Mucosa of rectum (tissue), 2 donors: ENCODE measurements at regions not wholly inside any gene's neighbourhood (a gene's known extent, or its start where the extent isn't known, plus 50 kb on each side); places are given as distances from the start of the nearest gene placed in this dataset.

Source experiments
- H3K27ac ChIP-seq, 2 donors: one replicate each; pipeline ENCODE4 v1.7.0; 2013; ENCODE audit warnings: inconsistent platforms in 2 of 2, low read depth in 2 of 2, low read length in 2 of 2
- H3K27me3 ChIP-seq, 2 donors: one replicate each; pipeline ENCODE4 v1.7.0; 2013; ENCODE audit warnings: low read length in 2 of 2; ENCODE audit not compliant: control insufficient read depth in 2 of 2, insufficient read depth in 2 of 2
- H3K36me3 ChIP-seq, 2 donors: one replicate each; pipeline ENCODE4 v1.7.0; 2013; ENCODE audit warnings: low read length in 2 of 2; ENCODE audit not compliant: control insufficient read depth in 2 of 2, insufficient read depth in 2 of 2
- H3K4me1 ChIP-seq, 2 donors: one replicate each; pipeline ENCODE4 v1.7.0; 2013; ENCODE audit warnings: low read length in 2 of 2, mild to moderate bottlenecking in 1 of 2; ENCODE audit not compliant: control insufficient read depth in 2 of 2, insufficient read depth in 2 of 2
- H3K4me3 ChIP-seq, 2 donors: one replicate each; pipeline ENCODE4 v1.7.0; 2013; ENCODE audit warnings: low read length in 2 of 2
- H3K9ac ChIP-seq, 2 donors: one replicate each; pipeline ENCODE4 v1.7.0; 2013; ENCODE audit warnings: low read length in 2 of 2, low read depth in 1 of 2, mild to moderate bottlenecking in 1 of 2
- H3K9me3 ChIP-seq, 2 donors: one replicate each; pipeline ENCODE4 v1.7.0; 2013; ENCODE audit warnings: low read length in 2 of 2; ENCODE audit not compliant: control insufficient read depth in 2 of 2
- donor health status: healthy.
- donor health status: Normal muscosa, but diverticular disease.

DNA sequence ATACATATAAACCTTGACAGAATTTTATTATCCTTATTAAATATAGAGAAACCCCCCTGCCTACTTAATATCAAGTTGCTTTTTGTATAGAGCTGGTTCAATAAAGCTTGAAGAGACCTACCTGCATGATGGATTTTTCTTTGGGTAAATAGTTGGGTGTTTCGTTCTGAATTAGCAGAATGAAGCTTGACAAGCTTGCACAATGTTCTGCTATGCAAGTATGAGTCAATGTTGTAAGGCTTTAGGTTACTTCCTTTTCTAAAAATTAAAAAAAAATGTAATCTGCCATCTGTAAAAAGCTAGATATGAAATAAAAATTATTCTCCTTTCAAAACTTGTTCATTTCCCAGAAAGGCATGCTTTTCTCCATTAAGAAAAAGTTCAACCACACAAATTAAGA lies 1662.6 kb upstream of the SEL1L start:
- H3K4me1 ChIP-seq = no peaks in the 10 kb centered on the region
- peaks cover 0 to 3% of the 10 kb centered on the region in 2 donors for H3K9me3 ChIP-seq
- H3K27ac ChIP-seq = no peak overlapping the region
- H3K27me3 ChIP-seq = no peaks in the 10 kb centered on the region
- no peak overlapping the region for H3K9ac ChIP-seq
- H3K4me3 ChIP-seq = no peak overlapping the region
- no peaks in the 10 kb centered on the region for H3K36me3 ChIP-seq

- no peak overlapping the region for H3K27ac ChIP-seq
These were observed 1663.6 kb upstream of the SEL1L start for GRCh38 chr14:83197271-83197670.

DNA sequence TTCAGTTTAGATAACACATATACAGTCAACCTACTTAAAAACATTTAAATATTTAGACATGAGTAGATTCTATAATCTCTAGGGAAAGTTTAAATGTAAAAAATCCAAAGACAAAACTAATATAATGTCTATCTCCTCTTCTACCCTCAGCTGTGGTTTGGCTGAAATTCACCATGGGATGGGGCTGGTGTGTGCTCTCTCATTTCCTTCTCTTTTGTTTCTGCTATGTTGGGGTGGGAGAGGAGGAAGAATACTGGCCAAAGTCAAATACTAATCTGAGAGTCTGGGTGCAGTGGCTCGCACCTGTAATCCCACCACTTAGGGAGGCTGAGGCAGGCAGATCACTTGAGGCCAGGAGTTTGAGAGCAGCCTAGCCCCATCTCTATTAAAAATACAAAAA lies 1673.9 kb upstream of the SEL1L start:
- H3K9me3 ChIP-seq = no peaks in the 10 kb centered on the region
- H3K36me3 ChIP-seq = no peaks in the 10 kb centered on the region
- H3K27me3 ChIP-seq = no peaks in the 10 kb centered on the region
- H3K27ac ChIP-seq = no peak overlapping the region
- no peaks in the 10 kb centered on the region for H3K4me1 ChIP-seq
- no peak overlapping the region for H3K4me3 ChIP-seq
- H3K9ac ChIP-seq = no peak overlapping the region

More at GRCh38 chr14:83197271-83197670, 1663.6 kb upstream of the SEL1L start:
- H3K27me3 ChIP-seq = no peaks in the 10 kb centered on the region
- H3K36me3 ChIP-seq = no peaks in the 10 kb centered on the region
- peaks cover 0 to 3% of the 10 kb centered on the region in 2 donors for H3K9me3 ChIP-seq
- no peak overlapping the region for H3K4me3 ChIP-seq
- no peaks in the 10 kb centered on the region for H3K4me1 ChIP-seq
- H3K9ac ChIP-seq = no peak overlapping the region

GRCh38 chr14:83208341-83208740 lies 1674.7 kb upstream of the SEL1L start:
- no peaks in the 10 kb centered on the region for H3K36me3 ChIP-seq
- H3K9ac ChIP-seq = no peak overlapping the region
- no peaks in the 10 kb centered on the region for H3K27me3 ChIP-seq
- no peaks in the 10 kb centered on the region for H3K9me3 ChIP-seq
- H3K27ac ChIP-seq = no peak overlapping the region
- no peaks in the 10 kb centered on the region for H3K4me1 ChIP-seq
- no peak overlapping the region for H3K4me3 ChIP-seq

DNA sequence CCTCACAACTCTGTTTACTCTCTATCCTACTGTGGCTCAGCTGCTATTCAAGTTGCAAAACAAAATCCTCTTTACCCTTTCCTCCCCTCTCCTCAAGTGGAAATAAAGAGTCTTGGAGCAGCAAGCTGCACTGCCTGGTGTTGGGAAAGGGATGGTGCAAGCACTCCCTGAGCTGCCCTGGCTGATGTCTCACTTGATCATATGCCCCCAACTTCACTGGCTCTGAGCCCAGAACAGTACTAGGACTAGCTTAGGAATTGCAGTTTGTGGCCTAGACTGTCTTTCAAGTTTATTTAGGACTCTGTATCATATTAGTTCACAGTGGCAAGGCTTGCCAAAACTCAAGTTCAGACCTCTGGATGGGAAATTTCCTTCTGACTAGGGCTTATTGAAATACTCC lies 1683.8 kb upstream of the SEL1L start:
- H3K9ac ChIP-seq = no peak overlapping the region
- no peaks in the 10 kb centered on the region for H3K9me3 ChIP-seq
- H3K4me3 ChIP-seq = no peak overlapping the region
- H3K27ac ChIP-seq = no peak overlapping the region
- no peaks in the 10 kb centered on the region for H3K36me3 ChIP-seq
- H3K4me1 ChIP-seq = no peaks in the 10 kb centered on the region
- H3K27me3 ChIP-seq = no peaks in the 10 kb centered on the region

GRCh38 chr14:83247924-83248639 lies 1714.4 kb upstream of the SEL1L start:
- H3K27me3 ChIP-seq = no peaks in the 10 kb centered on the region
- H3K36me3 ChIP-seq = no peaks in the 10 kb centered on the region
- H3K27ac ChIP-seq = no peak overlapping the region
- H3K9me3 ChIP-seq = peaks cover 0 to 2% of the 10 kb centered on the region in 2 donors
- H3K9ac ChIP-seq = no peak overlapping the region
- no peak overlapping the region for H3K4me3 ChIP-seq
- H3K4me1 ChIP-seq = no peaks in the 10 kb centered on the region

DNA sequence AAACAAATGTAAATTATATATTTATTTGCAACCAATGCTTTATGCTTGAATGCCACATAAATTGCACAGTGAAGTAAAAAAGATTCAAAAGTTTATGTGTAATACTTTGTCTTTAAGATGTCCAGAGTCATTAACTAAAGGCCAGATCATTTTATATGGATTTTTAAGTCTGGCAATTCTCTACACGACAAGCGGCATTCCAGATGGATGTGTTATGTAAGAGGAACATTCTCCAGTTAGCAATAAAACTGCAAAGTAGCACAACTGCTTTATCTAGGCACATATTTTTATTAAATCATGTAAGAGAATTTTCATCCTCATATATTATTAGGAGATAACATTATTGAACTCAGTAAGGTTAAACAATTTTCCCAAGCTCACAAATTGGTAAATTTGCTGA lies 1717.7 kb upstream of the SEL1L start:
- Histone ChIP-seq H3K36me3 (no peaks in the 10 kb centered on the region), H3K9ac (no peak overlapping the region), H3K9me3 (peaks cover 0 to 3% of the 10 kb centered on the region in 2 donors), H3K4me3 (no peak overlapping the region), H3K4me1 (no peaks in the 10 kb centered on the region), H3K27me3 (no peaks in the 10 kb centered on the region), H3K27ac (no peak overlapping the region)

DNA sequence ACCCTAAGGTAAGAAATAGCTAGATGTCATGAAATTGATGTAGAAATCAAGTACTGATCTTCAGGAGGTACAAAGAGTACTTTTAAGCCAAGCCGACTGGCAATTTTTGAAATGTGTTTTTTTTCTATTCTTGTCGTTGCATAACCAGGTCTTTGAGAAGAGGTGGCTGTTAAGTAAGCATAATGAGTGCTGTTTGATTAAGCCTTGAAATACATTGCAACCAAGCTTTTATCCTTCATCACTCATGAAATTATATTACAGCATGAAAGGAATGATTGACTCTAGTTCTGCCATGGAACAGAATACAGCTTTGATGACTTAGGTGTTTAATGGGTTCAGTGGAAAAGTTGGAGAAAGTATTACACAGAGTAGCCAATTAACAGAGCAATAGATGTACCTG lies 1720.2 kb upstream of the SEL1L start:
- Histone ChIP-seq H3K36me3 (no peaks in the 10 kb centered on the region), H3K27ac (no peak overlapping the region), H3K4me3 (no peak overlapping the region), H3K4me1 (no peaks in the 10 kb centered on the region), H3K9ac (no peak overlapping the region), H3K9me3 (peaks cover 0 to 3% of the 10 kb centered on the region in 2 donors), H3K27me3 (no peaks in the 10 kb centered on the region)

- Histone ChIP-seq H3K4me1 (no peaks in the 10 kb centered on the region), H3K27ac (no peak overlapping the region), H3K4me3 (no peak overlapping the region), H3K27me3 (no peaks in the 10 kb centered on the region), H3K9me3 (peaks cover 0 to 3% of the 10 kb centered on the region in 2 donors), H3K9ac (no peak overlapping the region), H3K36me3 (no peaks in the 10 kb centered on the region)
These were observed 1721.5 kb upstream of the SEL1L start for GRCh38 chr14:83255015-83255726.

- Histone ChIP-seq H3K9ac (no peak overlapping the region), H3K27me3 (no peaks in the 10 kb centered on the region), H3K9me3 (peaks cover 0 to 3% of the 10 kb centered on the region in 2 donors), H3K36me3 (no peaks in the 10 kb centered on the region), H3K27ac (no peak overlapping the region), H3K4me3 (no peak overlapping the region), H3K4me1 (no peaks in the 10 kb centered on the region)
These were observed 1722.1 kb upstream of the SEL1L start for GRCh38 chr14:83255727-83256090.
